ENCODE measurements at regions not wholly inside any gene's neighbourhood (a gene's known extent, or its start where the extent isn't known, plus 50 kb on each side); places are given as distances from the start of the nearest gene placed in this dataset.

- Mint-ChIP-seq H3K27me3 (ENCODE audit: insufficient read depth, low read depth, poor library complexity) (peaks cover 4% of the 10 kb centered on the region), H3K4me3 (no peak overlapping the region), H3K27ac (no peak overlapping the region), H3K9me3 (no peaks in the 10 kb centered on the region), H3K4me1 (no peaks in the 10 kb centered on the region), H3K36me3 (ENCODE audit: low read depth) (no peaks in the 10 kb centered on the region)
- Histone ChIP-seq H3K79me2 (replicated peaks; ENCODE audit: insufficient read depth) (no peaks in the 10 kb centered on the region), H3K27ac (ENCODE audit: low read depth) (no peak overlapping the region), H3F3A (replicated peaks; ENCODE audit: low read depth) (no peaks in the 10 kb centered on the region), H3K9me2 (ENCODE audit: insufficient read depth) (no peaks in the 10 kb centered on the region), H3K4me1 (ENCODE audit: insufficient read depth) (no peaks in the 10 kb centered on the region), H3K27me3 (ENCODE audit: insufficient read depth) (no peaks in the 10 kb centered on the region), H4K20me1 (replicated peaks; ENCODE audit: insufficient read depth) (no peaks in the 10 kb centered on the region), H2AFZ (no peak overlapping the region), H3K36me3 (ENCODE audit: insufficient read depth) (no peaks in the 10 kb centered on the region), H3K4me3 (no peak overlapping the region), H3K4me2 (no peak overlapping the region)
- DNase-seq (ENCODE audit: low spot score) = no peak
- TF ChIP-seq ETS1 (IDR thresholded peaks at IDR 0.05) = no peak
- no peak for TF ChIP-seq ZNF462 (CRISPR knock-in tag; IDR thresholded peaks at IDR 0.05)
- no peak for TF ChIP-seq NANOG (IDR thresholded peaks at IDR 0.05; ENCODE audit: borderline replicate concordance)
- no peak for ATAC-seq
These were observed 451.4 kb upstream of the SLC14A2 start for GRCh38 chr18:45163871-45164270.

- ATAC-seq (no peak), DNase-seq (ENCODE audit: low spot score) (no peak)
- H3K4me1 ChIP-seq (ENCODE audit: insufficient read depth) = no peaks in the 10 kb centered on the region
- no peak overlapping the region for H2AFZ ChIP-seq
- H4K20me1 ChIP-seq (replicated peaks; ENCODE audit: insufficient read depth) = no peaks in the 10 kb centered on the region
- H3K9me2 ChIP-seq (ENCODE audit: insufficient read depth) = no peaks in the 10 kb centered on the region
- no peaks in the 10 kb centered on the region for H3K36me3 ChIP-seq (ENCODE audit: insufficient read depth)
- no peak overlapping the region for H3K27ac ChIP-seq (ENCODE audit: low read depth)
- H3F3A ChIP-seq (replicated peaks; ENCODE audit: low read depth) = no peaks in the 10 kb centered on the region
- H3K4me1 Mint-ChIP-seq = no peaks in the 10 kb centered on the region
- H3K4me2 ChIP-seq = no peak overlapping the region
- H3K27me3 Mint-ChIP-seq (ENCODE audit: insufficient read depth, low read depth, poor library complexity) = peaks cover 3% of the 10 kb centered on the region
- no peak overlapping the region for H3K27ac Mint-ChIP-seq
- H3K79me2 ChIP-seq (replicated peaks; ENCODE audit: insufficient read depth) = no peaks in the 10 kb centered on the region
- no peaks in the 10 kb centered on the region for H3K36me3 Mint-ChIP-seq (ENCODE audit: low read depth)
- no peaks in the 10 kb centered on the region for H3K9me3 Mint-ChIP-seq
- H3K4me3 ChIP-seq = no peak overlapping the region
- H3K4me3 Mint-ChIP-seq = no peak overlapping the region
- H3K27me3 ChIP-seq (ENCODE audit: insufficient read depth) = no peaks in the 10 kb centered on the region
- TF ChIP-seq EZH2 (IDR thresholded peaks at IDR 0.05; ENCODE audit: low read depth, unreplicated experiment) (no peak), CTCF (conservative IDR thresholded peaks at IDR 0.05; ENCODE audit: low read depth in 2 of 2) (no peak)
These were observed 450.7 kb upstream of the SLC14A2 start for GRCh38 chr18:45164551-45164950.
